PC-9 (cell line): ENCODE measurements at regions not wholly inside any gene's neighbourhood (a gene's known extent, or its start where the extent isn't known, plus 50 kb on each side); places are given as distances from the start of the nearest gene placed in this dataset.

ENCODE experiments used
- CTCF ChIP-seq: fragments of 200-600 bp; sonication (generic); conservative IDR thresholded peaks from 2 replicates; pipeline ENCODE4 v1.6.1; 2017; ENCODE audit warnings: mixed run types, antibody characterized with exemption, mild to moderate bottlenecking, moderate library complexity
- EZH2 ChIP-seq: fragments of 200-600 bp; sonication (generic); IDR thresholded peaks from 2 replicates; pipeline ENCODE4 v1.8.0; 2017; ENCODE audit warnings: antibody characterized with exemption, low read depth

GRCh38 chr3:17936736-17937480, 194.5 kb upstream of the TBC1D5 start:
- TF ChIP-seq CTCF (no peak), EZH2 (no peak)
